ENCODE measurements at regions not wholly inside any gene's neighbourhood (a gene's known extent, or its start where the extent isn't known, plus 50 kb on each side); places are given as distances from the start of the nearest gene placed in this dataset.

DNA sequence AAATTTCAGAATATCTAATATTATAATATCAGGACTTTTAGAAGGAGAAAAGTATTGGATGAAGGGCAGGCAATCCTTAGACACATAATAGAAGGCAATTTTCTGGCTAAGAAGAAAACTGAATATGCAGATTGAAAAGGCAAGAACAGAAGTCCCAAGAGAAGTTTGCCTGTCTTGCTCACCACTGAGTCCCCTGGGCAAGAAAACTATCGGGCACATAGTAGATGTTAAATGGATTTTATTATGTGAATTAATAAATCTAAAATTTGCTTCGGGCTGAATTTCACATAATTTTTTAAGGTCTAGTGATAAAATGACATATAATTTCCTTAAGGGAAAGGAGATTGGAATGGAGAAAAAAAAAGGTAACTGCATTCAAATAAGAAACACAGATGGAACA lies 380.9 kb upstream of the GRM3 start:
- ChIA-PET RAD21 (ENCODE audit: low non-redundant PET in 1 of 2, low total read pairs in 2 of 2, uncharacterized antibody in 2 of 2, unreplicated experiment in 2 of 2) (no interaction called here), CTCF (no interaction called here), POLR2A (no interaction called here)
- ATAC-seq (no peak), DNase-seq (ENCODE audit: low read depth, low spot score) (no peak)
- no peaks in the 10 kb centered on the region for H3K9me2 ChIP-seq (ENCODE audit: insufficient read depth)
- H3K4me1 ChIP-seq (ENCODE audit: control insufficient read depth in 1 of 2, insufficient read depth in 2 of 2, low read length in 2 of 2) = no peaks in the 10 kb centered on the region
- TF ChIP-seq EGR1 (IDR thresholded peaks at IDR 0.05; ENCODE audit: low read depth) (no peak), POLR2A (IDR thresholded peaks at IDR 0.05; ENCODE audit: borderline replicate concordance, extremely low read depth, insufficient read depth, insufficient read length) (no peak), SP1 (IDR thresholded peaks at IDR 0.05; ENCODE audit: low read depth) (no peak), CEBPB (IDR thresholded peaks at IDR 0.05; ENCODE audit: low read depth) (no peak), EZH2 (IDR thresholded peaks at IDR 0.05) (no peak), JUND (IDR thresholded peaks at IDR 0.05) (no peak), ELF1 (IDR thresholded peaks at IDR 0.05; ENCODE audit: borderline replicate concordance, low read depth) (no peak)
- TF ChIP-seq, protein P1, sequence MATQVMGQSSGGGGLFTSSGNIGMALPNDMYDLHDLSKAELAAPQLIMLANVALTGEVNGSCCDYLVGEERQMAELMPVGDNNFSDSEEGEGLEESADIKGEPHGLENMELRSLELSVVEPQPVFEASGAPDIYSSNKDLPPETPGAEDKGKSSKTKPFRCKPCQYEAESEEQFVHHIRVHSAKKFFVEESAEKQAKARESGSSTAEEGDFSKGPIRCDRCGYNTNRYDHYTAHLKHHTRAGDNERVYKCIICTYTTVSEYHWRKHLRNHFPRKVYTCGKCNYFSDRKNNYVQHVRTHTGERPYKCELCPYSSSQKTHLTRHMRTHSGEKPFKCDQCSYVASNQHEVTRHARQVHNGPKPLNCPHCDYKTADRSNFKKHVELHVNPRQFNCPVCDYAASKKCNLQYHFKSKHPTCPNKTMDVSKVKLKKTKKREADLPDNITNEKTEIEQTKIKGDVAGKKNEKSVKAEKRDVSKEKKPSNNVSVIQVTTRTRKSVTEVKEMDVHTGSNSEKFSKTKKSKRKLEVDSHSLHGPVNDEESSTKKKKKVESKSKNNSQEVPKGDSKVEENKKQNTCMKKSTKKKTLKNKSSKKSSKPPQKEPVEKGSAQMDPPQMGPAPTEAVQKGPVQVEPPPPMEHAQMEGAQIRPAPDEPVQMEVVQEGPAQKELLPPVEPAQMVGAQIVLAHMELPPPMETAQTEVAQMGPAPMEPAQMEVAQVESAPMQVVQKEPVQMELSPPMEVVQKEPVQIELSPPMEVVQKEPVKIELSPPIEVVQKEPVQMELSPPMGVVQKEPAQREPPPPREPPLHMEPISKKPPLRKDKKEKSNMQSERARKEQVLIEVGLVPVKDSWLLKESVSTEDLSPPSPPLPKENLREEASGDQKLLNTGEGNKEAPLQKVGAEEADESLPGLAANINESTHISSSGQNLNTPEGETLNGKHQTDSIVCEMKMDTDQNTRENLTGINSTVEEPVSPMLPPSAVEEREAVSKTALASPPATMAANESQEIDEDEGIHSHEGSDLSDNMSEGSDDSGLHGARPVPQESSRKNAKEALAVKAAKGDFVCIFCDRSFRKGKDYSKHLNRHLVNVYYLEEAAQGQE (IDR thresholded peaks at IDR 0.05; ENCODE audit: low read depth) = no peak
- TF ChIP-seq, protein P2, sequence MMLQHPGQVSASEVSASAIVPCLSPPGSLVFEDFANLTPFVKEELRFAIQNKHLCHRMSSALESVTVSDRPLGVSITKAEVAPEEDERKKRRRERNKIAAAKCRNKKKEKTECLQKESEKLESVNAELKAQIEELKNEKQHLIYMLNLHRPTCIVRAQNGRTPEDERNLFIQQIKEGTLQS (IDR thresholded peaks at IDR 0.05) = no peak
- H2AFZ ChIP-seq (ENCODE audit: low read depth, low read length, poor library complexity, severe bottlenecking) = no peak overlapping the region
- no peaks in the 10 kb centered on the region for H3K9me3 ChIP-seq (ENCODE audit: control insufficient read depth in 1 of 2, insufficient read depth in 1 of 2, low read depth in 1 of 2, low read length in 2 of 2)
- intact Hi-C loops (cut with micrococcal nuclease) = no loop called here
- H3K4me2 ChIP-seq (ENCODE audit: low read length) = no peak overlapping the region
- no peak overlapping the region for H3K4me3 ChIP-seq (replicated peaks in 1 of 2; ENCODE audit: low read depth in 1 of 2, low read length in 2 of 2)
- H3K27me3 ChIP-seq (ENCODE audit: insufficient read depth, low read length) = no peaks in the 10 kb centered on the region
- no TSS peak for BruUV-seq (replicated peaks)
- H4K20me1 ChIP-seq (ENCODE audit: insufficient read depth) = no peaks in the 10 kb centered on the region
- no peak overlapping the region for H3K27ac ChIP-seq (ENCODE audit: low read depth, low read length)
- H3K9ac ChIP-seq (ENCODE audit: low read length) = no peak overlapping the region
- no peaks in the 10 kb centered on the region for H3K79me2 ChIP-seq (ENCODE audit: insufficient read depth, low read length)
- H3K36me3 ChIP-seq (ENCODE audit: control insufficient read depth in 1 of 2, insufficient read depth in 2 of 2, low read length in 2 of 2) = no peaks in the 10 kb centered on the region
